CD14-positive monocyte (primary cell): ENCODE measurements at regions not wholly inside any gene's neighbourhood (a gene's known extent, or its start where the extent isn't known, plus 50 kb on each side); places are given as distances from the start of the nearest gene placed in this dataset.

Experiments used
- DNase-seq, 3 donors: peaks; one replicate each; pipeline ENCODE4 v3.0.0-alpha.2; 2011 to 2022
- H2AFZ ChIP-seq: 2 replicates; pipeline ENCODE4 v1.6.0; 2012; ENCODE audit warnings: mild to moderate bottlenecking, low read depth, low read length, inconsistent platforms; ENCODE audit not compliant: insufficient read depth, poor library complexity, severe bottlenecking
- H3K27ac ChIP-seq, 2 donors: 1 replicate in 1 of 2; 2 replicates in 1 of 2; pipeline ENCODE4 v1.5.1; 2012 to 2013; ENCODE audit warnings: low read length in 2 of 2, control low read depth in 1 of 2, inconsistent platforms in 1 of 2, low read depth in 1 of 2, mild to moderate bottlenecking in 1 of 2
- H3K27me3 ChIP-seq, 2 donors: one replicate each; pipeline versions ENCODE4 v1.6.0 to v1.6.1; 2011 to 2013; ENCODE audit warnings: low read length in 2 of 2; ENCODE audit not compliant: control insufficient read depth in 2 of 2, insufficient read depth in 2 of 2
- H3K36me3 ChIP-seq, 2 donors: replicated peaks in 1 of 2; 1 replicate in 1 of 2; 2 replicates in 1 of 2; pipeline versions ENCODE4 v1.5.1 to v1.6.1; 2012 to 2013; ENCODE audit warnings: low read length in 2 of 2, control low read depth in 1 of 2, inconsistent platforms in 1 of 2, mild to moderate bottlenecking in 1 of 2; ENCODE audit not compliant: insufficient read depth in 2 of 2, control insufficient read depth in 1 of 2
- H3K4me1 ChIP-seq, 2 donors: 1 replicate in 1 of 2; 2 replicates in 1 of 2; pipeline versions ENCODE4 v1.5.1 to v1.6.1; 2012 to 2013; ENCODE audit warnings: low read length in 2 of 2, control low read depth in 1 of 2, inconsistent platforms in 1 of 2, mild to moderate bottlenecking in 1 of 2, moderate library complexity in 1 of 2; ENCODE audit not compliant: insufficient read depth in 2 of 2, control insufficient read depth in 1 of 2
- H3K4me2 ChIP-seq: replicated peaks from 2 replicates; pipeline ENCODE3; 2012; ENCODE audit warnings: low read length, moderate library complexity, mild to moderate bottlenecking; ENCODE audit not compliant: poor library complexity, severe bottlenecking; ENCODE audit errors: extremely low read depth
- H3K4me3 ChIP-seq, 3 experiments: fragments of 200-600 bp in 1 of 3; sonication (generic) in 1 of 3; replicated peaks in 1 of 3; 1 replicate in 2 of 3; 2 replicates in 1 of 3; pipeline ENCODE4 v1.5.1; 2011 to 2013; ENCODE audit warnings: low read length in 3 of 3, mild to moderate bottlenecking in 3 of 3, control low read depth in 2 of 3, low read depth in 2 of 3, inconsistent platforms in 1 of 3, moderate library complexity in 1 of 3
- H3K79me2 ChIP-seq: 2 replicates; pipeline ENCODE4 v1.6.0; 2012; ENCODE audit warnings: mild to moderate bottlenecking, control low read depth, inconsistent platforms, low read length, moderate library complexity; ENCODE audit not compliant: insufficient read depth
- H3K9ac ChIP-seq: 2 replicates; pipeline ENCODE4 v1.6.0; 2017; ENCODE audit warnings: low read length, mild to moderate bottlenecking; ENCODE audit not compliant: insufficient read depth, poor library complexity, severe bottlenecking
- H3K9me3 ChIP-seq, 2 donors: replicated peaks in 1 of 2; 1 replicate in 1 of 2; 2 replicates in 1 of 2; pipeline versions ENCODE4 v1.5.1 to v1.6.1; 2012 to 2013; ENCODE audit warnings: low read length in 2 of 2, control low read depth in 1 of 2; ENCODE audit not compliant: control insufficient read depth in 1 of 2, insufficient read depth in 1 of 2
- H4K20me1 ChIP-seq: 2 replicates; pipeline ENCODE4 v1.6.0; 2012; ENCODE audit warnings: mild to moderate bottlenecking, low read length, control low read depth, moderate library complexity; ENCODE audit not compliant: insufficient read depth
- H3K27ac Mint-ChIP-seq, 7 donors: one replicate each; pipeline ENCODE4 v1.8.0; 2020; ENCODE audit warnings: mild to moderate bottlenecking in 7 of 7, mixed read lengths in 7 of 7, moderate library complexity in 6 of 7, inconsistent platforms in 2 of 7
- H3K27me3 Mint-ChIP-seq, 3 donors: one replicate each; pipeline ENCODE4 v1.8.0; 2021 to 2022; ENCODE audit warnings: low read depth in 3 of 3, mild to moderate bottlenecking in 3 of 3, mixed read lengths in 3 of 3, moderate library complexity in 3 of 3, inconsistent platforms in 1 of 3
- H3K36me3 Mint-ChIP-seq, 2 donors: one replicate each; pipeline ENCODE4 v1.8.0; 2020; ENCODE audit warnings: mixed read lengths in 2 of 2, inconsistent platforms in 1 of 2, mild to moderate bottlenecking in 1 of 2
- H3K4me1 Mint-ChIP-seq: one replicate; pipeline ENCODE4 v1.8.0; 2020; ENCODE audit warnings: mild to moderate bottlenecking, mixed read lengths
- H3K4me3 Mint-ChIP-seq, 2 donors: one replicate each; pipeline ENCODE4 v1.8.0; 2020; ENCODE audit warnings: mild to moderate bottlenecking in 2 of 2, mixed read lengths in 2 of 2, moderate library complexity in 1 of 2
- H3K9me3 Mint-ChIP-seq, 7 donors: one replicate each; pipeline ENCODE4 v1.8.0; 2020 to 2022; ENCODE audit warnings: mixed read lengths in 7 of 7, mild to moderate bottlenecking in 6 of 7, moderate library complexity in 6 of 7, inconsistent platforms in 2 of 7
- CTCF ChIP-seq: fragments of 200-600 bp; IDR thresholded peaks from one replicate; pipeline ENCODE4 v1.8.0; 2022; ENCODE audit warnings: antibody characterized with exemption, mild to moderate bottlenecking
- WGBS: methylation state at CpG from one replicate; pipeline ENCODE4 v1.1.5; 2013; ENCODE audit warnings: missing lambda C conversion rate; ENCODE audit not compliant: insufficient coverage; 5-methylcytosine and 5-hydroxymethylcytosine counted together
- intact Hi-C, 2 donors: fragments of 100-400 bp; cut with micrococcal nuclease; formaldehyde crosslinking; loops; one replicate each; pipeline versions ENCODE4 v1.15.0 to v1.15.1; 2023

- Mint-ChIP-seq H3K9me3 (peaks cover 0 to 4% (median 0%) of the 10 kb centered on the region in 7 donors), H3K4me1 (no peaks in the 10 kb centered on the region), H3K27ac (no peak overlapping the region), H3K27me3 (no peaks in the 10 kb centered on the region), H3K4me3 (no peak overlapping the region), H3K36me3 (no peaks in the 10 kb centered on the region)
- no peak for DNase-seq
- Histone ChIP-seq H3K27me3 (no peaks in the 10 kb centered on the region), H3K27ac (no peak overlapping the region), H3K36me3 (no peaks in the 10 kb centered on the region), H3K4me1 (no peaks in the 10 kb centered on the region), H3K9me3 (no peaks in the 10 kb centered on the region), H3K4me2 (no peak overlapping the region), H2AFZ (no peak overlapping the region), H3K4me3 (no peak overlapping the region), H3K79me2 (no peaks in the 10 kb centered on the region), H4K20me1 (no peaks in the 10 kb centered on the region), H3K9ac (no peak overlapping the region)
- intact Hi-C loops, result no loop called here
- 80% methylated on average over 1 of the region's 4 CpGs for WGBS
- TF ChIP-seq CTCF, result no peak
These were observed 1833.2 kb upstream of the PCDH7 start for GRCh38 chr4:28886934-28887333.

GRCh38 chr4:28890949-28891775 lies 1829.0 kb upstream of the PCDH7 start:
- peaks cover 0 to 7% (median 0%) of the 10 kb centered on the region in 7 donors for H3K9me3 Mint-ChIP-seq
- WGBS, result no CpG with 5 or more reads among the region's 3 CpGs
- DNase-seq, result no peak
- no peaks in the 10 kb centered on the region for H4K20me1 ChIP-seq
- no peak overlapping the region for H3K27ac Mint-ChIP-seq
- H3K4me2 ChIP-seq, result no peak overlapping the region
- H3K36me3 Mint-ChIP-seq, result no peaks in the 10 kb centered on the region
- H3K9me3 ChIP-seq, result no peaks in the 10 kb centered on the region
- no peaks in the 10 kb centered on the region for H3K36me3 ChIP-seq
- no peak for TF ChIP-seq CTCF
- no peaks in the 10 kb centered on the region for H3K27me3 Mint-ChIP-seq
- H3K4me1 Mint-ChIP-seq, result no peaks in the 10 kb centered on the region
- H2AFZ ChIP-seq, result no peak overlapping the region
- H3K27ac ChIP-seq, result no peak overlapping the region
- no peak overlapping the region for H3K9ac ChIP-seq
- H3K27me3 ChIP-seq, result no peaks in the 10 kb centered on the region
- no peaks in the 10 kb centered on the region for H3K79me2 ChIP-seq
- H3K4me3 Mint-ChIP-seq, result no peak overlapping the region
- no peak overlapping the region for H3K4me3 ChIP-seq
- intact Hi-C loops, result no loop called here
- H3K4me1 ChIP-seq, result no peaks in the 10 kb centered on the region
